Stomach (tissue), 4 donors: ENCODE measurements at regions not wholly inside any gene's neighbourhood (a gene's known extent, or its start where the extent isn't known, plus 50 kb on each side); places are given as distances from the start of the nearest gene placed in this dataset.

Source experiments
- CTCF ChIP-seq, 7 experiments: fragments of 450-650 bp in 4 of 7; fragments of 200-600 bp in 3 of 7; sonication (generic) in 3 of 7; IDR thresholded peaks; one replicate each; pipeline ENCODE4 v1.5.1; 2016 to 2019; ENCODE audit warnings: antibody characterized with exemption in 7 of 7, control low read depth in 2 of 7, mild to moderate bottlenecking in 1 of 7
- POLR2AphosphoS5 ChIP-seq, 3 donors: sonication (generic); formaldehyde crosslinking; IDR thresholded peaks; one replicate each; pipeline ENCODE4 v1.6.1; 2016; ENCODE audit warnings: antibody characterized with exemption in 3 of 3

DNA sequence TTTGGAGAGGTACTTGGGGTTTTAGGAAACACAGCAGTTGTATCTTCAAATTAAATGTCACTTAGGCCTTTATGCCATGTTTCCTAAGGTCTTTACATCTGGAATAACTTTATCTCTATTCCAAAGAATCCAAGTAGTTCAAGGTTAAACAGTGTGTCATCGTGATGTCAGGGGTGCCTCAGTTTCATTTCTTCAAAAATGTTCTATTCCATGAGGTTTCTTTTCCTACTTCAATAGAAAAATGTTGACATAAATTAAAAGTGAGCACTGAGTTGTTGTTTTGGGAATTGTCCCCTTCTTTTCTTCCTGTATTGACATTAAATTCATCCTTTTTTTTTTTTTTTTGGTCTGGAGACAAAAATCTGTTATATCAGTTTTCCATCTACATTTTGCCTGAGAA lies 160.6 kb upstream of the C21orf91 start:
- TF ChIP-seq POLR2AphosphoS5 (IDR thresholded peaks at IDR 0.05): no peak
- TF ChIP-seq CTCF (IDR thresholded peaks at IDR 0.05): no peak
